ENCODE measurements at regions not wholly inside any gene's neighbourhood (a gene's known extent, or its start where the extent isn't known, plus 50 kb on each side); places are given as distances from the start of the nearest gene placed in this dataset.

GRCh38 chr5:135730161-135730560 is 104.3 kb upstream of the SLC25A48 start:
- in situ Hi-C loops (cut with HindIII; ENCODE audit: low sequenced_read_pairs) = loop anchor here (25.0 kb wide), 2 partner anchors 118 to 268 kb away; partner anchors contain the start of gene TIFAB

GRCh38 chr5:135729321-135729786 is 105.1 kb upstream of the SLC25A48 start:
- in situ Hi-C loops (cut with HindIII; ENCODE audit: low sequenced_read_pairs) = loop anchor here (25.0 kb wide), 2 partner anchors 117 to 267 kb away; partner anchors contain the start of gene TIFAB

GRCh38 chr5:135724617-135725016 is 109.8 kb upstream of the SLC25A48 start:
- in situ Hi-C loops (cut with HindIII; ENCODE audit: low sequenced_read_pairs) = loop anchor here (25.0 kb wide), 2 partner anchors 112 to 262 kb away; partner anchors contain the start of gene TIFAB

- in situ Hi-C loops (cut with HindIII; ENCODE audit: low sequenced_read_pairs) = no loop called here
These were observed 111.0 kb upstream of the SLC25A48 start for GRCh38 chr5:135723491-135723890.

- in situ Hi-C loops (cut with HindIII; ENCODE audit: low sequenced_read_pairs) = no loop called here
These were observed 112.8 kb upstream of the SLC25A48 start for GRCh38 chr5:135721548-135722090.

- in situ Hi-C loops (cut with HindIII; ENCODE audit: low sequenced_read_pairs) = no loop called here
These were observed 114.3 kb upstream of the SLC25A48 start for GRCh38 chr5:135720191-135720590.

- in situ Hi-C loops (cut with HindIII; ENCODE audit: low sequenced_read_pairs) = no loop called here
These were observed 114.9 kb upstream of the SLC25A48 start for GRCh38 chr5:135719428-135720063.

GRCh38 chr5:135718651-135719050 is 115.8 kb upstream of the SLC25A48 start:
- in situ Hi-C loops (cut with HindIII; ENCODE audit: low sequenced_read_pairs) = no loop called here

- in situ Hi-C loops (cut with HindIII; ENCODE audit: low sequenced_read_pairs) = no loop called here
These were observed 116.3 kb upstream of the SLC25A48 start for GRCh38 chr5:135718151-135718550.

GRCh38 chr5:135715267-135716055 is 119.0 kb upstream of the SLC25A48 start:
- in situ Hi-C loops (cut with HindIII; ENCODE audit: low sequenced_read_pairs) = no loop called here

GRCh38 chr5:135714126-135714894 is 120.2 kb upstream of the SLC25A48 start:
- in situ Hi-C loops (cut with HindIII; ENCODE audit: low sequenced_read_pairs) = no loop called here

GRCh38 chr5:135713161-135713915 is 121.1 kb upstream of the SLC25A48 start:
- in situ Hi-C loops (cut with HindIII; ENCODE audit: low sequenced_read_pairs) = no loop called here

GRCh38 chr5:135711911-135712310 is 122.6 kb upstream of the SLC25A48 start:
- in situ Hi-C loops (cut with HindIII; ENCODE audit: low sequenced_read_pairs) = no loop called here

- in situ Hi-C loops (cut with HindIII; ENCODE audit: low sequenced_read_pairs) = no loop called here
These were observed 124.3 kb upstream of the SLC25A48 start for GRCh38 chr5:135710045-135710675.

- in situ Hi-C loops (cut with HindIII; ENCODE audit: low sequenced_read_pairs) = no loop called here
These were observed 125.3 kb upstream of the SLC25A48 start for GRCh38 chr5:135709208-135709575.

- in situ Hi-C loops (cut with HindIII; ENCODE audit: low sequenced_read_pairs) = no loop called here
These were observed 125.8 kb upstream of the SLC25A48 start for GRCh38 chr5:135708481-135709207.

- in situ Hi-C loops (cut with HindIII; ENCODE audit: low sequenced_read_pairs) = no loop called here
These were observed 127.2 kb upstream of the SLC25A48 start for GRCh38 chr5:135707302-135707701.

- in situ Hi-C loops (cut with HindIII; ENCODE audit: low sequenced_read_pairs) = no loop called here
These were observed 127.6 kb upstream of the SLC25A48 start for GRCh38 chr5:135706893-135707292.

- in situ Hi-C loops (cut with HindIII; ENCODE audit: low sequenced_read_pairs) = no loop called here
These were observed 127.7 kb upstream of the CXCL14 start for GRCh38 chr5:135706474-135706873.

Data from DLD1 (cell line).